GM12878 (cell line): ENCODE measurements at regions not wholly inside any gene's neighbourhood (a gene's known extent, or its start where the extent isn't known, plus 50 kb on each side); places are given as distances from the start of the nearest gene placed in this dataset.

Source experiments
- ATAC-seq: fragments of 200-7000 bp; cut with Tn5 transposase; 3 replicates; pipeline ENCODE4 v1.9.1; 2020; ENCODE audit warnings: mild to moderate bottlenecking, moderate library complexity
- BruUV-seq: library from RNA; stranded (reverse); fragments of 400-500 nt; replicated peaks from 2 replicates; lab custom pipeline; 2021; lab: Mats Ljungman, UMichigan
- CTCF ChIA-PET: fragments of 300-600 bp; sonication (Branson Sonifier 250); formaldehyde crosslinking; extraction: SDS; loops from one replicate; lab custom pipeline; 2021; ENCODE audit warnings: inconsistent platforms; lab: Yijun Ruan, JAX
- POLR2A ChIA-PET: fragments of 350-600 bp; formaldehyde crosslinking; extraction: SDS; loops from one replicate; lab custom pipeline; 2021; ENCODE audit warnings: inconsistent platforms; lab: Charles Lee
- RAD21 ChIA-PET: fragments of 300-600 bp; sonication (Branson Sonifier 250); formaldehyde crosslinking; loops from one replicate; lab custom pipeline; 2023; ENCODE audit warnings: antibody characterized with exemption; ENCODE audit not compliant: unreplicated experiment; lab: Charles Lee
- SMC1A ChIA-PET: fragments of 300-600 bp; sonication (Branson Sonifier 250); formaldehyde crosslinking; loops from one replicate; lab custom pipeline; 2023; ENCODE audit not compliant: unreplicated experiment, uncharacterized antibody; lab: Charles Lee
- DNase-seq: peaks from one replicate; pipeline ENCODE4 v3.0.0-alpha.2; 2011; ENCODE audit warnings: low read depth, low spot score
- FAIRE-seq: peaks from 3 replicates; lab custom pipeline; 2011; peaks lifted over from hg19 to GRCh38; lab: Jason Lieb, UNC
- H2AFZ ChIP-seq: 2 replicates; pipeline ENCODE4 v1.6.0; 2011; ENCODE audit warnings: low read depth, low read length, control low read depth; ENCODE audit not compliant: control insufficient read depth
- H3K27ac ChIP-seq: 2 replicates; pipeline ENCODE4 v1.5.1; 2011; ENCODE audit warnings: control low read depth; ENCODE audit not compliant: control insufficient read depth, insufficient read depth
- H3K27me3 ChIP-seq, 2 experiments: replicated peaks in 1 of 2; 2 replicates each; pipeline versions ENCODE4 v1.6.0 to v1.6.1; 2011; ENCODE audit warnings: low read length in 1 of 2; ENCODE audit not compliant: control insufficient read depth in 2 of 2, insufficient read depth in 2 of 2
- H3K36me3 ChIP-seq, 2 experiments: 2 replicates each; pipeline ENCODE4 v1.5.1; 2011; ENCODE audit warnings: low read length in 1 of 2; ENCODE audit not compliant: control insufficient read depth in 2 of 2, insufficient read depth in 2 of 2
- H3K4me1 ChIP-seq: 2 replicates; pipeline ENCODE4 v1.6.1; 2011; ENCODE audit warnings: mild to moderate bottlenecking, low read length, moderate library complexity, mixed read lengths; ENCODE audit not compliant: control insufficient read depth, insufficient read depth
- H3K4me2 ChIP-seq: 2 replicates; pipeline ENCODE4 v1.6.0; 2011; ENCODE audit warnings: control low read depth; ENCODE audit not compliant: control insufficient read depth, insufficient read depth
- H3K4me3 ChIP-seq: fragments of 200-600 bp; sonication (generic); 2 replicates; pipeline ENCODE4 v1.5.1; 2016
- H3K79me2 ChIP-seq: 2 replicates; pipeline ENCODE4 v1.6.0; 2011; ENCODE audit warnings: low read length; ENCODE audit not compliant: control insufficient read depth, insufficient read depth
- H3K9ac ChIP-seq: 2 replicates; pipeline ENCODE4 v1.8.0; 2011; ENCODE audit warnings: low read length, control low read depth, mixed read lengths; ENCODE audit not compliant: control insufficient read depth, insufficient read depth
- H3K9me3 ChIP-seq: replicated peaks from 3 replicates; pipeline ENCODE4 v1.5.1; 2011; ENCODE audit warnings: mild to moderate bottlenecking, low read length; ENCODE audit not compliant: control insufficient read depth, insufficient read depth
- H4K20me1 ChIP-seq: 2 replicates; pipeline ENCODE4 v1.6.0; 2011; ENCODE audit not compliant: control insufficient read depth, insufficient read depth
- ATF3 ChIP-seq: IDR thresholded peaks from 2 replicates; pipeline ENCODE4 v1.6.1; 2011; ENCODE audit warnings: low read depth, mild to moderate bottlenecking, low read length, moderate library complexity, borderline replicate concordance; ENCODE audit errors: extremely low read depth
- BACH1 ChIP-seq: fragments of 450-650 bp; IDR thresholded peaks from 2 replicates; pipeline ENCODE4 v1.6.1; 2017; ENCODE audit warnings: mild to moderate bottlenecking, borderline replicate concordance
- BCL11A ChIP-seq: IDR thresholded peaks from 2 replicates; pipeline ENCODE4 v1.6.1; 2011; ENCODE audit warnings: low read depth, low read length
- CBX5 ChIP-seq: sonication (generic); IDR thresholded peaks from 2 replicates; pipeline ENCODE4 v1.6.1; 2016; ENCODE audit warnings: low read depth, moderate library complexity, mild to moderate bottlenecking, inconsistent platforms
- ESRRA ChIP-seq: IDR thresholded peaks from 2 replicates; pipeline ENCODE4 v1.6.1; 2012; ENCODE audit warnings: mild to moderate bottlenecking, low read length, improper control_type of control experiment
- ETV6 ChIP-seq, 2 experiments: fragments of 450-650 bp in 1 of 2; IDR thresholded peaks in 1 of 2; conservative IDR thresholded peaks in 1 of 2; 2 replicates each; pipeline ENCODE4 v1.6.1; 2014; ENCODE audit warnings: antibody characterized with exemption in 1 of 2, borderline replicate concordance in 1 of 2, low read depth in 1 of 2, mild to moderate bottlenecking in 1 of 2, moderate library complexity in 1 of 2
- MAX ChIP-seq: IDR thresholded peaks from 2 replicates; pipeline ENCODE4 v1.6.1; 2012; ENCODE audit warnings: low read depth, low read length, improper control_type of control experiment
- NFIC ChIP-seq: IDR thresholded peaks from 2 replicates; pipeline ENCODE4 v1.6.1; 2012; ENCODE audit warnings: low read depth, mild to moderate bottlenecking, inconsistent platforms, low read length, moderate library complexity
- POLR2AphosphoS2 ChIP-seq: IDR thresholded peaks from 2 replicates; pipeline ENCODE4 v1.6.1; 2011; ENCODE audit warnings: low read depth, mild to moderate bottlenecking, low read length, improper control_type of control experiment, moderate library complexity
- SMAD1 ChIP-seq: fragments of 450-650 bp; IDR thresholded peaks from 2 replicates; pipeline ENCODE4 v1.6.1; 2018; ENCODE audit warnings: mild to moderate bottlenecking, low read depth; ENCODE audit not compliant: partially characterized antibody
- STAT1 ChIP-seq: fragments of 450-650 bp; conservative IDR thresholded peaks from 2 replicates; pipeline ENCODE4 v1.6.1; 2014; ENCODE audit warnings: antibody characterized with exemption, mild to moderate bottlenecking
- YBX1 ChIP-seq: fragments of 450-650 bp; IDR thresholded peaks from 2 replicates; pipeline ENCODE4 v1.6.1; 2016; ENCODE audit warnings: antibody characterized with exemption
- ZSCAN29 ChIP-seq: fragments of 450-650 bp; IDR thresholded peaks from 2 replicates; pipeline ENCODE4 v1.6.1; 2017; ENCODE audit warnings: mild to moderate bottlenecking, moderate library complexity
- WGBS: methylation state at CpG from one replicate; pipeline ENCODE4 v1.1.6; 2016; ENCODE audit warnings: low lambda C conversion rate; ENCODE audit not compliant: insufficient replicate concordance, insufficient coverage; ENCODE audit errors: missing lambda C conversion rate; 5-methylcytosine and 5-hydroxymethylcytosine counted together
- in situ Hi-C: fragments of 300-500 bp; cut with MboI; formaldehyde crosslinking; loops from 9 replicates; pipeline ENCODE4 v1.14.3; 2018; ENCODE audit warnings: mixed read lengths
- intact Hi-C: fragments of 100-400 bp; cut with micrococcal nuclease; formaldehyde crosslinking; loops from one replicate; pipeline ENCODE4 v1.14.2; 2022; ENCODE audit not compliant: unreplicated experiment

GRCh38 chr10:83357627-83358026, 781.7 kb upstream of the GHITM start:
- FAIRE-seq: no peak
- no peak for DNase-seq
- no peaks in the 10 kb centered on the region for H3K9me3 ChIP-seq
- no peak overlapping the region for H3K27ac ChIP-seq
- POLR2A ChIA-PET: no interaction called here
- SMC1A ChIA-PET: interaction anchor here (0.9 kb wide), 1 partner anchor 11 kb away, joined by 3 read pairs; no protein-coding TSS in a partner anchor
- H3K4me3 ChIP-seq: no peak overlapping the region
- H3K27me3 ChIP-seq: no peaks in the 10 kb centered on the region
- TF ChIP-seq SMAD1: no peak
- TF ChIP-seq BACH1: no peak
- TF ChIP-seq ESRRA: no peak
- TF ChIP-seq CBX5: no peak
- no peak for TF ChIP-seq POLR2AphosphoS2
- no peak for TF ChIP-seq ZSCAN29
- TF ChIP-seq BCL11A: no peak
- TF ChIP-seq ETV6 (conservative IDR thresholded peaks at IDR 0.05 in 1 of 2, IDR thresholded peaks at IDR 0.05 in 1 of 2; ENCODE audit: borderline replicate concordance in 1 of 2, low read depth in 1 of 2): no peak
- no peaks in the 10 kb centered on the region for H3K4me1 ChIP-seq
- no peaks in the 10 kb centered on the region for H3K36me3 ChIP-seq
- CTCF ChIA-PET: no interaction called here
- H3K4me2 ChIP-seq: no peak overlapping the region
- no peaks in the 10 kb centered on the region for H3K79me2 ChIP-seq
- RAD21 ChIA-PET: no interaction called here
- no peak overlapping the region for H3K9ac ChIP-seq
- ATAC-seq: no peak
- no peaks in the 10 kb centered on the region for H4K20me1 ChIP-seq
- intact Hi-C loops: no loop called here
- in situ Hi-C loops: no loop called here
- no TSS peak for BruUV-seq
- H2AFZ ChIP-seq: no peak overlapping the region

DNA sequence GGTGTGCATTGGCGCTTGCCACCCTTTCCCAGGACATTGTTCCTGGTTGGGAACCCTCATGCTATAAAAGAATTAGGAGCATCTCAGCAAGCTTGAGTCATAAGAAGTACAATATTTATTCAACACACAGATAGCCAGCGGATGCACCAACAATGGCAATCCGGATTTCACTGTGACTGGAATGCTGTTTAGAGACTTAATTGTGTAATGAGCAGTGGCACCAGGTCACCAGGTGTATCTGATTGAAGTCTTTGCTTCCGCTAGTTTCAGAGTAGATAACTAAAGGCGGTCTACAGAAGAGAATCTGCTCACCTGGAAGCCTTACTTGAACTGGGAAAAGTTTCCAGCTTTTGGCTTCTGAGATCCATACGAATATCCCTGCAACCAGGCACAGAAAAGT, 772.3 kb upstream of the GHITM start:
- no TSS peak for BruUV-seq
- H3K4me3 ChIP-seq: no peak overlapping the region
- no peaks in the 10 kb centered on the region for H3K9me3 ChIP-seq
- H2AFZ ChIP-seq: no peak overlapping the region
- no peaks in the 10 kb centered on the region for H3K36me3 ChIP-seq
- no peak overlapping the region for H3K9ac ChIP-seq
- ChIA-PET CTCF (no interaction called here), SMC1A (interaction anchor here (0.5 to 1.1 kb wide), 2 partner anchors 95 to 346 kb away, joined by 3 to 4 read pairs; no protein-coding TSS in a partner anchor), RAD21 (no interaction called here), POLR2A (no interaction called here)
- ATAC-seq: no peak
- H3K27me3 ChIP-seq: no peaks in the 10 kb centered on the region
- WGBS: 10% methylated on average over 6 of the region's 6 CpGs
- no peak for TF ChIP-seq NFIC
- TF ChIP-seq YBX1: no peak
- TF ChIP-seq STAT1: no peak
- TF ChIP-seq ATF3: no peak
- TF ChIP-seq ZSCAN29: no peak
- TF ChIP-seq MAX: no peak
- no peak for FAIRE-seq
- no peaks in the 10 kb centered on the region for H4K20me1 ChIP-seq
- no peak for DNase-seq
- no peaks in the 10 kb centered on the region for H3K4me1 ChIP-seq
- no peaks in the 10 kb centered on the region for H3K79me2 ChIP-seq
- intact Hi-C loops: no loop called here
- H3K4me2 ChIP-seq: no peak overlapping the region
- in situ Hi-C loops: no loop called here
- H3K27ac ChIP-seq: no peak overlapping the region
